A673 (cell line): ENCODE measurements at regions not wholly inside any gene's neighbourhood (a gene's known extent, or its start where the extent isn't known, plus 50 kb on each side); places are given as distances from the start of the nearest gene placed in this dataset.

Source experiments
- CTCF ChIP-seq: fragments of 300-800, 200-600 bp; sonication (generic); conservative IDR thresholded peaks from 2 replicates; pipeline ENCODE4 v1.5.1; 2017; ENCODE audit warnings: low read depth, mild to moderate bottlenecking, antibody characterized with exemption, low read length, moderate library complexity, mixed read lengths
- EZH2 ChIP-seq: fragments of 200-600 bp; sonication (generic); IDR thresholded peaks from 2 replicates; pipeline ENCODE4 v1.6.1; 2017; ENCODE audit warnings: borderline replicate concordance, low read depth, mild to moderate bottlenecking, mixed read lengths, antibody characterized with exemption, low read length; ENCODE audit not compliant: poor library complexity, severe bottlenecking

- TF ChIP-seq CTCF: no peak
- no peak for TF ChIP-seq EZH2
These were observed 74.7 kb downstream of the BMP4 start for GRCh38 chr14:53881921-53882320.
